Osteocyte (in vitro differentiated cells): ENCODE measurements at regions not wholly inside any gene's neighbourhood (a gene's known extent, or its start where the extent isn't known, plus 50 kb on each side); places are given as distances from the start of the nearest gene placed in this dataset.

Source experiments
- DNase-seq: peaks from one replicate; pipeline ENCODE4 v3.0.0; 2021; ENCODE audit warnings: mixed read lengths; ENCODE audit not compliant: unreplicated experiment; ENCODE audit errors: extremely low spot score
- H3K27ac Mint-ChIP-seq: one replicate; pipeline ENCODE4 v1.8.0; 2021; ENCODE audit warnings: mild to moderate bottlenecking, mixed read lengths; ENCODE audit not compliant: unreplicated experiment
- H3K27me3 Mint-ChIP-seq: one replicate; pipeline ENCODE4 v1.8.0; 2021; ENCODE audit warnings: mixed read lengths; ENCODE audit not compliant: unreplicated experiment
- H3K36me3 Mint-ChIP-seq: one replicate; pipeline ENCODE4 v1.8.0; 2021; ENCODE audit warnings: mixed read lengths; ENCODE audit not compliant: unreplicated experiment
- H3K4me1 Mint-ChIP-seq: one replicate; pipeline ENCODE4 v1.8.0; 2021; ENCODE audit warnings: mixed read lengths; ENCODE audit not compliant: unreplicated experiment
- H3K4me3 Mint-ChIP-seq: one replicate; pipeline ENCODE4 v1.8.0; 2021; ENCODE audit warnings: mild to moderate bottlenecking, moderate library complexity, mixed read lengths; ENCODE audit not compliant: unreplicated experiment
- H3K9me3 Mint-ChIP-seq: one replicate; pipeline ENCODE4 v1.8.0; 2021; ENCODE audit warnings: mixed read lengths; ENCODE audit not compliant: unreplicated experiment
- CTCF ChIP-seq: fragments of 200-600 bp; sonication (generic); IDR thresholded peaks from 2 replicates; pipeline ENCODE4 v1.5.0; 2021; ENCODE audit warnings: antibody characterized with exemption, mild to moderate bottlenecking, moderate library complexity

GRCh38 chr18:41022484-41022883 is 932.5 kb upstream of the PIK3C3 start:
- peaks cover 13% of the 10 kb centered on the region for H3K9me3 Mint-ChIP-seq
- no peaks in the 10 kb centered on the region for H3K4me1 Mint-ChIP-seq
- no peak for TF ChIP-seq CTCF
- no peak overlapping the region for H3K4me3 Mint-ChIP-seq
- H3K27me3 Mint-ChIP-seq = no peaks in the 10 kb centered on the region
- no peak overlapping the region for H3K27ac Mint-ChIP-seq
- no peak for DNase-seq
- peaks cover 2% of the 10 kb centered on the region for H3K36me3 Mint-ChIP-seq

- no peak overlapping the region for H3K27ac Mint-ChIP-seq
- H3K4me3 Mint-ChIP-seq = no peak overlapping the region
- H3K4me1 Mint-ChIP-seq = no peaks in the 10 kb centered on the region
- peaks cover 13% of the 10 kb centered on the region for H3K9me3 Mint-ChIP-seq
- no peak for DNase-seq
- no peak for TF ChIP-seq CTCF
- H3K27me3 Mint-ChIP-seq = no peaks in the 10 kb centered on the region
- H3K36me3 Mint-ChIP-seq = peaks cover 2% of the 10 kb centered on the region
Observed at GRCh38 chr18:41021089-41021488, 933.9 kb upstream of the PIK3C3 start.

GRCh38 chr18:41012194-41012593 is 942.8 kb upstream of the PIK3C3 start:
- no peaks in the 10 kb centered on the region for H3K4me1 Mint-ChIP-seq
- no peak overlapping the region for H3K27ac Mint-ChIP-seq

GRCh38 chr18:41009926-41010325 is 945.1 kb upstream of the PIK3C3 start:
- Mint-ChIP-seq H3K9me3 (peaks cover 4% of the 10 kb centered on the region), H3K27me3 (no peaks in the 10 kb centered on the region), H3K4me1 (no peaks in the 10 kb centered on the region), H3K4me3 (no peak overlapping the region), H3K36me3 (no peaks in the 10 kb centered on the region), H3K27ac (no peak overlapping the region)
- TF ChIP-seq CTCF = no peak
- no peak for DNase-seq

More at GRCh38 chr18:41012194-41012593, 942.8 kb upstream of the PIK3C3 start:
- no peak for TF ChIP-seq CTCF
- Mint-ChIP-seq H3K36me3 (no peaks in the 10 kb centered on the region), H3K4me3 (no peak overlapping the region), H3K27me3 (no peaks in the 10 kb centered on the region), H3K9me3 (peaks cover 4% of the 10 kb centered on the region)
- no peak for DNase-seq

GRCh38 chr18:41004324-41004723 is 950.7 kb upstream of the PIK3C3 start:
- no peak for DNase-seq
- Mint-ChIP-seq H3K36me3 (no peaks in the 10 kb centered on the region), H3K27ac (no peak overlapping the region), H3K9me3 (no peaks in the 10 kb centered on the region), H3K4me1 (no peaks in the 10 kb centered on the region), H3K27me3 (no peaks in the 10 kb centered on the region), H3K4me3 (no peak overlapping the region)
- no peak for TF ChIP-seq CTCF
